ENCODE measurements at regions not wholly inside any gene's neighbourhood (a gene's known extent, or its start where the extent isn't known, plus 50 kb on each side); places are given as distances from the start of the nearest gene placed in this dataset.

DNA sequence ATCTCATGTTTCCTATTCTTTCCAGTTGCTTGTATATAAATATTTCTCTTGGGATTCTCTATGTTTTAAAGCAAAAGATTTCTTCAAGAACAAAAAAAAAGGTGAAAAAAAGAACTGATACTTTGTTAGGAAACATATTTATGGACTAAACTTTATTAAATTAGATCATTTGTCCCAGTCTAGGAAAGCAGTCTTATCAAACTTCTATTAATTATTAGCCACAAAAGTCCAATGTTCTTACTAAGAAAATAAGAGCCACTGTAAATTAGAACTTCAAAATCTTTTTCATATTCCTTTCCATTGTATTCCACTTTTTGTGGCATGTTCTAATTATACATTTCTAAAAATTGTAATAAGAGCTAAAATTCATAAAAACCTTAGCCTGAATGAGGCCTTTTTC is 175.2 kb downstream of the TYW3 start:
- H2BK5ac ChIP-seq (ENCODE audit: low read length): no peak overlapping the region
- DNase-seq: no peak

DNA sequence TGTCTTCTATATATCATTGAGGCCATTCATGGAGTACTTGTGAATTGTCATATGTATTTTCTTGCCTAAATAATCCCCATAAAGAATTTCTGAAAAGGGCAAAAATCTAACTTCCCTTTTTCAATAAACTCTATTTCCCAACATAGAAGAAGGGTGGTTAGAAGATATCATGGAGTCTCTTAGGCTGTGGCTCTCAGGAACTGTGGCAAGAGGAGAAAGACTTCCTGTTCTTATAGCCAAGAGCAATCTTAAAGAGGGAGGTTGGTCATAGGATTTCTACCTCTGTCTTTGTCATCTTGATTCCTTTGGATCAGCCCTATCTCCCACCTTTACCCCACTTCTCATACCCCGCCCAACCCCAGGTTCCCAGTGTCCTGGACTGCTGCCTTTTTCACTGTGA is 175.8 kb downstream of the TYW3 start:
- Histone ChIP-seq H3K36me3 (ENCODE audit: control insufficient read depth, insufficient read depth, low read length) (no peaks in the 10 kb centered on the region), H2BK5ac (ENCODE audit: low read length) (no peak overlapping the region), H2AK5ac (ENCODE audit: low read length) (no peak overlapping the region), H3K23ac (ENCODE audit: low read length) (no peak overlapping the region), H3K9ac (ENCODE audit: low read length) (no peak overlapping the region), H2BK15ac (replicated peaks; ENCODE audit: low read depth) (no peak overlapping the region), H3K4me2 (ENCODE audit: low read length) (no peak overlapping the region), H3K56ac (ENCODE audit: low read length) (no peak overlapping the region), H3K79me2 (ENCODE audit: control insufficient read depth, insufficient read depth, low read length) (no peaks in the 10 kb centered on the region), H3K27me3 (ENCODE audit: insufficient read depth, low read length, poor library complexity) (no peaks in the 10 kb centered on the region), H3K27ac (ENCODE audit: low read depth, low read length) (no peak overlapping the region), H3K79me1 (ENCODE audit: low read length) (no peaks in the 10 kb centered on the region), H3K18ac (ENCODE audit: low read length) (no peak overlapping the region), H3K4me1 (ENCODE audit: control insufficient read depth, low read depth, low read length) (no peaks in the 10 kb centered on the region), H4K5ac (ENCODE audit: low read length) (no peak overlapping the region), H3K4me3 (ENCODE audit: low read length) (no peak overlapping the region), H2BK120ac (ENCODE audit: low read depth, low read length) (no peak overlapping the region), H3K4ac (ENCODE audit: low read depth, low read length) (no peak overlapping the region), H4K8ac (ENCODE audit: low read depth, low read length) (no peak overlapping the region)
- whole genome bisulfite sequencing (ENCODE audit: extremely low coverage, insufficient coverage, low lambda C conversion rate): no CpG with 5 or more reads among the region's 1 CpG
- no peak for DNase-seq

More for the DNA sequence above, 175.2 kb downstream of the TYW3 start:
- no peak overlapping the region for H2BK15ac ChIP-seq (replicated peaks; ENCODE audit: low read depth)
- no peaks in the 10 kb centered on the region for H3K4me1 ChIP-seq (ENCODE audit: control insufficient read depth, low read depth, low read length)
- H3K27ac ChIP-seq (ENCODE audit: low read depth, low read length): no peak overlapping the region
- H3K27me3 ChIP-seq (ENCODE audit: insufficient read depth, low read length, poor library complexity): no peaks in the 10 kb centered on the region
- H3K36me3 ChIP-seq (ENCODE audit: control insufficient read depth, insufficient read depth, low read length): no peaks in the 10 kb centered on the region
- no peak overlapping the region for H2BK120ac ChIP-seq (ENCODE audit: low read depth, low read length)
- no peak overlapping the region for H3K23ac ChIP-seq (ENCODE audit: low read length)
- H3K79me2 ChIP-seq (ENCODE audit: control insufficient read depth, insufficient read depth, low read length): no peaks in the 10 kb centered on the region
- H3K18ac ChIP-seq (ENCODE audit: low read length): no peak overlapping the region
- H4K8ac ChIP-seq (ENCODE audit: low read depth, low read length): no peak overlapping the region
- no peak overlapping the region for H3K56ac ChIP-seq (ENCODE audit: low read length)
- no peak overlapping the region for H2AK5ac ChIP-seq (ENCODE audit: low read length)
- no peak overlapping the region for H3K4ac ChIP-seq (ENCODE audit: low read depth, low read length)
- H3K4me3 ChIP-seq (ENCODE audit: low read length): no peak overlapping the region
- no peak overlapping the region for H3K4me2 ChIP-seq (ENCODE audit: low read length)
- H3K9ac ChIP-seq (ENCODE audit: low read length): no peak overlapping the region
- H4K5ac ChIP-seq (ENCODE audit: low read length): no peak overlapping the region
- H3K79me1 ChIP-seq (ENCODE audit: low read length): no peaks in the 10 kb centered on the region

DNA sequence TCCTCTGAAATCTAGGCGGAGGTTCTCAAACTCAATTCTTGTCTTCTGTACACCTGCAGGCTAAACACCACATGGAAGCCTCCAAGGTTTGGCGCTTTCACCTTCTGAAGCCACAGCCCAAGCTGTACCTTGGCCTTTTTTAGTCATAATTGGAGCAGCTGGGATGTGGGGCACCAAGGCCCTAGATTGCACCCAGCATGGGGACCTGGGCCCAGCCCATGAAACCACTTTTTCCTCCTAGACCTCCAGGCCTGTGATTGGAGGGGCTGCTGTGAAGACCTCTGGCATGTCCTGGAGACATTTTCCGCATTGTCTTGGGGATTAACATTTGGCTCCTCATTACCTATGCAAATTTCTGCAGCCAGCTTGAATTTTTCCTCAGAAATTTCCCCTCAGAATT is 181.0 kb downstream of the TYW3 start:
- Histone ChIP-seq H2BK120ac (ENCODE audit: low read depth, low read length) (no peak overlapping the region), H3K36me3 (ENCODE audit: control insufficient read depth, insufficient read depth, low read length) (no peaks in the 10 kb centered on the region), H3K27me3 (ENCODE audit: insufficient read depth, low read length, poor library complexity) (no peaks in the 10 kb centered on the region), H3K27ac (ENCODE audit: low read depth, low read length) (no peak overlapping the region), H2BK15ac (replicated peaks; ENCODE audit: low read depth) (no peak overlapping the region), H3K4me1 (ENCODE audit: control insufficient read depth, low read depth, low read length) (no peaks in the 10 kb centered on the region), H3K4ac (ENCODE audit: low read depth, low read length) (no peak overlapping the region), H2AK5ac (ENCODE audit: low read length) (no peak overlapping the region), H4K8ac (ENCODE audit: low read depth, low read length) (no peak overlapping the region), H3K18ac (ENCODE audit: low read length) (no peak overlapping the region), H3K4me2 (ENCODE audit: low read length) (no peak overlapping the region), H4K5ac (ENCODE audit: low read length) (no peak overlapping the region), H3K23ac (ENCODE audit: low read length) (no peak overlapping the region), H3K4me3 (ENCODE audit: low read length) (no peak overlapping the region), H3K79me2 (ENCODE audit: control insufficient read depth, insufficient read depth, low read length) (no peaks in the 10 kb centered on the region), H3K79me1 (ENCODE audit: low read length) (no peaks in the 10 kb centered on the region), H2BK5ac (ENCODE audit: low read length) (no peak overlapping the region), H3K56ac (ENCODE audit: low read length) (no peak overlapping the region), H3K9ac (ENCODE audit: low read length) (no peak overlapping the region)
- no peak for DNase-seq
- WGBS (ENCODE audit: extremely low coverage, insufficient coverage, low lambda C conversion rate): no CpG with 5 or more reads among the region's 3 CpGs

DNA sequence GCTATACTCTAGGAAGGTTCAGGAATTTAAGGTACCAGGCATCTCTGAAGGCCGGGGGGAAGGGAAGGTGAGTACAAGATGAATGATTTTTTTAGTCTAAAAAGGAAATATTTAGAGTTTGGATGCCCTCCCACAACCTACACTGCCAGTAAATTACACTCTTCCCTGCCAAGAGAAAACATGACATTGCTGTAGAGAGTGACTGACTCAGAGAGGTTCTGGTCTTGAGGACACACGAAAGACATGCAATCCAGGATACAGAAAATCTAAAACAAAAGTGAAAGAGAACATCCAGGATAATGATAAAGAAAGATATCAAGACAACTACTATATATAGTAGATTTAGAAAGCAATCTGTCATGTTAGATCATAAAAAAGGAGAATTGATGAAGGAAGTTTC is 200.5 kb downstream of the TYW3 start:
- H2BK15ac ChIP-seq (replicated peaks; ENCODE audit: low read depth): no peak overlapping the region
- H4K5ac ChIP-seq (ENCODE audit: low read length): no peak overlapping the region
- no peak overlapping the region for H2BK120ac ChIP-seq (ENCODE audit: low read depth, low read length)
- no peak overlapping the region for H3K4ac ChIP-seq (ENCODE audit: low read depth, low read length)
- no peak overlapping the region for H3K4me3 ChIP-seq (ENCODE audit: low read length)
- H3K4me1 ChIP-seq (ENCODE audit: control insufficient read depth, low read depth, low read length): no peaks in the 10 kb centered on the region
- H3K79me1 ChIP-seq (ENCODE audit: low read length): no peaks in the 10 kb centered on the region
- H3K36me3 ChIP-seq (ENCODE audit: control insufficient read depth, insufficient read depth, low read length): no peaks in the 10 kb centered on the region
- H3K79me2 ChIP-seq (ENCODE audit: control insufficient read depth, insufficient read depth, low read length): no peaks in the 10 kb centered on the region
- no peak overlapping the region for H3K9ac ChIP-seq (ENCODE audit: low read length)
- H3K23ac ChIP-seq (ENCODE audit: low read length): no peak overlapping the region
- no CpG with 5 or more reads among the region's 2 CpGs for WGBS (ENCODE audit: extremely low coverage, insufficient coverage, low lambda C conversion rate)
- no peak overlapping the region for H3K27ac ChIP-seq (ENCODE audit: low read depth, low read length)
- H4K8ac ChIP-seq (ENCODE audit: low read depth, low read length): no peak overlapping the region
- H2AK5ac ChIP-seq (ENCODE audit: low read length): no peak overlapping the region
- no peak for DNase-seq
- no peak overlapping the region for H3K4me2 ChIP-seq (ENCODE audit: low read length)
- no peaks in the 10 kb centered on the region for H3K27me3 ChIP-seq (ENCODE audit: insufficient read depth, low read length, poor library complexity)
- no peak overlapping the region for H3K18ac ChIP-seq (ENCODE audit: low read length)
- H2BK5ac ChIP-seq (ENCODE audit: low read length): no peak overlapping the region
- H3K56ac ChIP-seq (ENCODE audit: low read length): no peak overlapping the region

DNA sequence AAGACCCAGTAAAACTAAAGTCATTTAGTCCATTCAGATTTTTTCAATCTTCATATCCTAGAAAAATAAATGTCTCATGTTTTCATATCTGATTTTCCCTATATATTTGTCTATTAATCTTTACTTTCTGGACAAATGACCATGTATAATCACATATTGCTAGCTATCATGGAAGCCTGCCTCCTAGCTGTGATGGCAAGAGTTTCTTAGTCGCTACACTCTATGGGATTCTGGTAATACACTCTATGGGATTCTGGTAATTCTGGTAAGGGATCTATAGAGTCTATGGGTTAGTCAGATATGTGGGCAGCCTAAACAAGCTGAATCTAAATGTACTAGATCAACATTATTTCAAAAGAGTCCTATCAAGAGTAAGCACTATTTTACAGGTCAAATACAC is 198.7 kb upstream of the LHX8 start:
- Histone ChIP-seq H2BK15ac (replicated peaks; ENCODE audit: low read depth) (no peak overlapping the region), H3K79me2 (ENCODE audit: control insufficient read depth, insufficient read depth, low read length) (no peaks in the 10 kb centered on the region), H4K5ac (ENCODE audit: low read length) (no peak overlapping the region), H3K56ac (ENCODE audit: low read length) (no peak overlapping the region), H3K4ac (ENCODE audit: low read depth, low read length) (no peak overlapping the region), H4K8ac (ENCODE audit: low read depth, low read length) (no peak overlapping the region), H3K4me2 (ENCODE audit: low read length) (no peak overlapping the region), H2BK120ac (ENCODE audit: low read depth, low read length) (no peak overlapping the region), H2AK5ac (ENCODE audit: low read length) (no peak overlapping the region), H3K79me1 (ENCODE audit: low read length) (no peaks in the 10 kb centered on the region), H3K18ac (ENCODE audit: low read length) (no peak overlapping the region), H3K27ac (ENCODE audit: low read depth, low read length) (no peak overlapping the region), H2BK5ac (ENCODE audit: low read length) (no peak overlapping the region), H3K23ac (ENCODE audit: low read length) (no peak overlapping the region), H3K27me3 (ENCODE audit: insufficient read depth, low read length, poor library complexity) (no peaks in the 10 kb centered on the region), H3K4me3 (ENCODE audit: low read length) (no peak overlapping the region), H3K9ac (ENCODE audit: low read length) (no peak overlapping the region), H3K4me1 (ENCODE audit: control insufficient read depth, low read depth, low read length) (no peaks in the 10 kb centered on the region), H3K36me3 (ENCODE audit: control insufficient read depth, insufficient read depth, low read length) (no peaks in the 10 kb centered on the region)
- no CpG with 5 or more reads among the region's 1 CpG for WGBS (ENCODE audit: extremely low coverage, insufficient coverage, low lambda C conversion rate)
- no peak for DNase-seq

DNA sequence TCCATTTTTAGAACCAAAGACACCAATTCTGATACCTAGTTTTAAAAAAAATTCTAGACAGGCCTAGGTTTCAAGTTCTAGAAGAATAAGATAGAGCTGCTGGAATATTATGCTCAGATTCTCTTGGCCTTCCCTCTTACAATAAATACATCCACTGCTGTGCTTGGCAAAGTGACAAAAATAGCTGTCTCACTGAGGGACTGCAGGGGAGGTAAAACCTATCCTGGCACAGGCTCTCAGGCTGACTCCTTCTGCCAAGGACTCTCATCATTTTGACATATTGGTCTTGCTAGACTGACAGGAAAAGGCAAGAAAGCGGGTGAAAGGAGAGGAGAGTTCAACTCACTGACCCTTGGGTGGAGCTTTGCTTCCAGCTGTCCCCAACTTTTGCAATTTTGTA is 197.0 kb upstream of the LHX8 start:
- no peak overlapping the region for H3K4ac ChIP-seq (ENCODE audit: low read depth, low read length)
- H3K79me2 ChIP-seq (ENCODE audit: control insufficient read depth, insufficient read depth, low read length): no peaks in the 10 kb centered on the region
- no peak overlapping the region for H4K8ac ChIP-seq (ENCODE audit: low read depth, low read length)
- H3K56ac ChIP-seq (ENCODE audit: low read length): no peak overlapping the region
- no peak overlapping the region for H3K27ac ChIP-seq (ENCODE audit: low read depth, low read length)
- no peak overlapping the region for H3K9ac ChIP-seq (ENCODE audit: low read length)
- no peak for DNase-seq
- H2BK120ac ChIP-seq (ENCODE audit: low read depth, low read length): no peak overlapping the region
- H3K36me3 ChIP-seq (ENCODE audit: control insufficient read depth, insufficient read depth, low read length): no peaks in the 10 kb centered on the region
- H2BK15ac ChIP-seq (replicated peaks; ENCODE audit: low read depth): no peak overlapping the region
- no peak overlapping the region for H2BK5ac ChIP-seq (ENCODE audit: low read length)
- no peaks in the 10 kb centered on the region for H3K4me1 ChIP-seq (ENCODE audit: control insufficient read depth, low read depth, low read length)
- H3K18ac ChIP-seq (ENCODE audit: low read length): no peak overlapping the region
- H3K4me3 ChIP-seq (ENCODE audit: low read length): no peak overlapping the region
- no peak overlapping the region for H3K4me2 ChIP-seq (ENCODE audit: low read length)
- no peak overlapping the region for H4K5ac ChIP-seq (ENCODE audit: low read length)
- no peaks in the 10 kb centered on the region for H3K27me3 ChIP-seq (ENCODE audit: insufficient read depth, low read length, poor library complexity)
- H3K23ac ChIP-seq (ENCODE audit: low read length): no peak overlapping the region
- no peaks in the 10 kb centered on the region for H3K79me1 ChIP-seq (ENCODE audit: low read length)
- WGBS (ENCODE audit: extremely low coverage, insufficient coverage, low lambda C conversion rate): no CpG with 5 or more reads among the region's 1 CpG
- H2AK5ac ChIP-seq (ENCODE audit: low read length): no peak overlapping the region

All from mesendoderm (in vitro differentiated cells).